Pancreas (tissue), 10 donors: ENCODE measurements at regions not wholly inside any gene's neighbourhood (a gene's known extent, or its start where the extent isn't known, plus 50 kb on each side); places are given as distances from the start of the nearest gene placed in this dataset.

Experiments used
- ATAC-seq, 4 donors: fragments of 200-7000 bp; cut with Tn5 transposase; one replicate each; pipeline versions ENCODE4 v1.8.0 to v1.9.1; 2020; ENCODE audit warnings: mild to moderate bottlenecking in 4 of 4, moderate library complexity in 4 of 4
- DNase-seq, 6 donors: peaks; one replicate each; pipeline ENCODE4 v3.0.0-alpha.2; 2020
- FAIRE-seq: peaks from 2 replicates; lab custom pipeline; 2012; peaks lifted over from hg19 to GRCh38; lab: Jason Lieb, UNC
- H3K27ac ChIP-seq, 4 donors: fragments of 200-600 bp; sonication (generic); 1 replicate in 3 of 4; 2 replicates in 1 of 4; pipeline versions ENCODE4 v1.5.0 to v1.8.0; 2020
- H3K27me3 ChIP-seq, 4 donors: fragments of 200-600 bp; one replicate each; pipeline ENCODE4 v1.8.0; 2021
- H3K36me3 ChIP-seq, 3 donors: fragments of 200-600 bp; sonication (generic) in 1 of 3; one replicate each; pipeline versions ENCODE4 v1.5.0 to v1.8.0; 2020 to 2021
- H3K4me1 ChIP-seq, 3 donors: fragments of 200-600 bp; one replicate each; pipeline ENCODE4 v1.8.0; 2021
- H3K4me3 ChIP-seq, 4 donors: fragments of 200-600 bp; sonication (generic) in 2 of 4; one replicate each; pipeline versions ENCODE4 v1.5.0 to v1.8.0; 2020 to 2021
- H3K9me3 ChIP-seq, 4 donors: fragments of 200-600 bp; one replicate each; pipeline ENCODE4 v1.8.0; 2021
- CTCF ChIP-seq, 4 donors: fragments of 200-600 bp; sonication (generic) in 3 of 4; IDR thresholded peaks; one replicate each; pipeline versions ENCODE4 v1.5.0 to v1.8.0; 2021; ENCODE audit warnings: antibody characterized with exemption in 4 of 4
- WGBS, 2 donors: extraction: QIAGEN DNeasy Blood & Tissue Kit; methylation state at CpG; one replicate each; pipeline ENCODE4 v1.1.7; 2013; 5-methylcytosine and 5-hydroxymethylcytosine counted together
- intact Hi-C, 3 donors: fragments of 100-400 bp; cut with DNase I; formaldehyde crosslinking; loops; one replicate each; pipeline versions ENCODE4 v1.11.1 to v1.14.2; 2022
- donor health status: healthy with polysubstance abuse.
- donor health status: DM: no; HTN: no; CAD: no; lungs with moderate emphysema.
- donor health status: DM: no; HTN: no; CAD: no.
- donor health status: control.
- donor health status: control.
- donor health status: Bipolar disorder and iron deficiency.
- donor health status: DM: yes; HTN: yes; CAD: no.
- donor health status: DM: no; HTN: no; CAD: no.
- donor health status: DM: no; HTN: no; CAD: no.
- donor health status: DM: yes; HTN: yes; CAD: no.

- 71 to 80% methylated on average over 2 of the region's 2 CpGs for WGBS, 2 donors
- Histone ChIP-seq H3K4me3 (no peak overlapping the region), H3K4me1 (no peaks in the 10 kb centered on the region), H3K9me3 (no peaks in the 10 kb centered on the region), H3K27ac (no peak overlapping the region), H3K36me3 (no peaks in the 10 kb centered on the region), H3K27me3 (no peaks in the 10 kb centered on the region)
- no peak for TF ChIP-seq CTCF (IDR thresholded peaks at IDR 0.05)
- DNase-seq (no peak), FAIRE-seq (no peak), ATAC-seq (no peak)
- intact Hi-C loops: no loop called here
Observed at GRCh38 chr3:41112466-41112865, 86.8 kb upstream of the CTNNB1 start.

DNA sequence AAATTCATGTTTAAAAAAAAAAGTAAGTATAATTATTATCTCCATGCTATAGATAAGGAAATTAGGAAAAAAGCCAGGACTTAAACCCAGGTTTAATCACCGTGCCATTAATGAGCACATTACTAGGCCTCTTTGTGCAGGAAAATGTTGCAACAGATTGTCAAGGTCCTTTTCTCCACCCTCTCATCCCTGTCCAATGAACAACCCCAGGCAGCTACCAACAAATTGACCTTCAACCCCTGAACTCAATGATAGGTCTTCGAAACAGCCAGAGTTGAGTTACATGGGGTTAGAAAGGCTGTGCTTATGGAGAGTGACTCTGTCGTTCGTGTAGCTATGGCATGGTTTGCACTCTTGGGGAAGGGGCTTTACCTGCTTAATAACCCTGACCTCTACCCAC lies 84.2 kb upstream of the CTNNB1 start:
- WGBS, 2 donors: 93 to 94% methylated on average over 4 of the region's 4 CpGs
- intact Hi-C loops: no loop called here
- Histone ChIP-seq H3K36me3 (no peaks in the 10 kb centered on the region), H3K27ac (no peak overlapping the region), H3K4me1 (no peaks in the 10 kb centered on the region), H3K4me3 (no peak overlapping the region), H3K9me3 (no peaks in the 10 kb centered on the region), H3K27me3 (no peaks in the 10 kb centered on the region)
- ATAC-seq (no peak), FAIRE-seq (no peak), DNase-seq (no peak)
- TF ChIP-seq CTCF (IDR thresholded peaks at IDR 0.05): no peak

DNA sequence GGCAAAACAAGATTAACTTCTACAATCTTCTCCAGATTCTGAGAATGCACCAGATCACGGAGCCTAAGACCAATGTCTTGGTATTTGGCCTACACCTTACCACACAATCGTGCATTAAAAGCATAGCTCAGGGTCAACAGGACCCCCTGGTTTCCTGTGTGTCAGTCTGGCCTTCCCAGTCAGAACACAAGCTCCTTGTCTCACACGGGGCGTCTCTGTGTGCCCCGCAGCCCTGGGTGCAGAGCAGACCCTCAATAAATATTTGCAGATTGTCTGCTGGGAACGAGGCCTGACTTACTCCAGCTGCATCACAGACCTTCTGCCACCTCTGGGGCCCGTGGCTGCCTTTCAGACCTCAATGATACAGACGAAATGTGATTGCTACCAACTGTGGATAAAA lies 82.5 kb upstream of the CTNNB1 start:
- Histone ChIP-seq H3K36me3 (no peaks in the 10 kb centered on the region), H3K27ac (no peak overlapping the region)

DNA sequence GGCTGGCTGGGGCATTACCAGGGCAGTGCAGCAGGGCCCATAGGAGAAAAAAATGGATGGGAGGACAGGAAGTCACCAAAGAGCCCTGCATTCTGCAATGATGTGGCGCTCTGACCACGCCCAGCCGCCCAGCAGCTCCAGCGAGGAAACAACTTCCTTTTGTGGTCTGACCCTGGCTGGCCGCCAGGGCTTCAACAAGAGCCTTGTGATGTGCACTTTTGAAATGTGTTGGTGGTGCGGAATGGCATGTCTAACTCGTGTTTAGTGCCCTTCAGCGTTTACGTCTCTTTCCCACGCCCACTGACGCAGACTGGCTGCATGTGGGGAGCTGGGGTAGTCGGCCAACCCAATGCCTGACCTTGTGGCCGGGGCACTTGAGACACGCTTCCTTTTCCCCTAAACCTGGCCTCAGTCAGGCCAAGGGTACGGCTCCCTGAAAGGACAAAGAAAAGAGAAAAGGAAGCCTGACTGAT lies 81.9 kb upstream of the CTNNB1 start:
- WGBS, 2 donors: 71 to 74% methylated on average over 15 of the region's 15 CpGs
- H3K4me3 ChIP-seq: no peak overlapping the region
- ATAC-seq: peak in 3 of 4 donors; percentile 73 to 89 (median 86)
- H3K4me1 ChIP-seq: no peaks in the 10 kb centered on the region
- no peaks in the 10 kb centered on the region for H3K9me3 ChIP-seq
- H3K27me3 ChIP-seq: no peaks in the 10 kb centered on the region
- no peak for TF ChIP-seq CTCF (IDR thresholded peaks at IDR 0.05)
- no peak for FAIRE-seq
- intact Hi-C loops: no loop called here
- peak; percentile 25 to 75 (median 56) for DNase-seq
- peak overlapping the region in 2 of 4 donors; percentile 12 to 31 for H3K27ac ChIP-seq
- H3K36me3 ChIP-seq: no peaks in the 10 kb centered on the region

More for the DNA sequence above, 82.5 kb upstream of the CTNNB1 start:
- intact Hi-C loops: no loop called here
- no peaks in the 10 kb centered on the region for H3K9me3 ChIP-seq
- no peak overlapping the region for H3K4me3 ChIP-seq
- WGBS, 2 donors: 63% methylated on average over 8 of the region's 8 CpGs
- no peak for ATAC-seq
- FAIRE-seq: no peak
- DNase-seq: no peak
- no peaks in the 10 kb centered on the region for H3K4me1 ChIP-seq
- H3K27me3 ChIP-seq: no peaks in the 10 kb centered on the region
- no peak for TF ChIP-seq CTCF (IDR thresholded peaks at IDR 0.05)

DNA sequence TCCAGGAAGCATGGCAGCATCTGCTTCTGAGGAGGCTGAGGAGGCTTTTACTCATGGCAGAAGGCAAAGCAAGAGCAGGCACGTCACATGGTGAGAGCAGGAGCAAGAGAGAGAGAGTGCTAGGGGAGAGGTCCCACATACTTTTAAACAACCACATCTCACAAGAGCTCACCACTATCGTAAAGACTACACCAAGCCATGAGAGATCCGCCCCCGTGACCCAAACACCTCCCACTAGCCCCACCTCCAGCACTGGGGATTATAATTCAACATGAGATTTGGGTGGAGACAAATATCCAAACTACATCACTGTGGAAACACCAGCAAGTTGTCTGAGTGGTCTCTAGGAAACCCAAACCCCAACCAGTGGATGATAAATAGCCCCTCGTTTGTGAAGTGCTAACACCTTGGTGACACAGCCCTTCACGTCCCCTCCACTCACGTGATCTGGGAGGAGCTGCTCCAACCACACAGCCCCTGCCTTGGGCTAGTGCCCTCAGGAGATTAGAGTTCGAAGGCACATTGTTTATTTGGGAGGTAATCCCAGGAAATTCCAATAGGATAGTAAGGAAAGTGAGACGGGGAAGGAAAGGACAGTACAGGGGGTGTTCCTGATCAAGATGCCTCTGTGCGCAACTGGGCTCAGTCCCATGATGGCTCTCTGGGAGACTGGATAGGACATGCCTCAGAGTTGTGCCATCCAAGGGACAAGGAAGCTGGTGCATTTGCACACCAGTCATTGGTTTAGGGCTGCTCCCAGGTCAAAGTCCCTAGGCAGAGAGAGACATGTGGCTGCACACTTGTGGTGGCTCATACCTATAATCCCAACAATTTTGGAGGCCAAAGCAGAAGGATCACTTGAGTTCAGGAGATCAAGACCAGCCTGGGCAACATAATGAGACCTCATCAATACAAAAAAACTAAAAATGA lies 80.6 kb upstream of the CTNNB1 start:
- Histone ChIP-seq H3K9me3 (no peaks in the 10 kb centered on the region), H3K36me3 (no peaks in the 10 kb centered on the region), H3K4me1 (no peaks in the 10 kb centered on the region), H3K27me3 (no peaks in the 10 kb centered on the region), H3K4me3 (no peak overlapping the region), H3K27ac (no peak overlapping the region)
- 66 to 78% methylated on average over 10 of the region's 10 CpGs for WGBS, 2 donors
- intact Hi-C loops: no loop called here
- no peak for ATAC-seq
- TF ChIP-seq CTCF (IDR thresholded peaks at IDR 0.05): no peak
- no peak for DNase-seq
- no peak for FAIRE-seq
